OCI-LY7 (cell line): ENCODE measurements at regions not wholly inside any gene's neighbourhood (a gene's known extent, or its start where the extent isn't known, plus 50 kb on each side); places are given as distances from the start of the nearest gene placed in this dataset.

Experiments
- CTCF ChIP-seq: fragments of 200-600 bp; sonication (generic); conservative IDR thresholded peaks from 2 replicates; pipeline ENCODE4 v1.5.1; 2014; ENCODE audit warnings: mild to moderate bottlenecking, antibody characterized with exemption, low read length, moderate library complexity, mixed read lengths
- EZH2phosphoT487 ChIP-seq: fragments of 200-600 bp; sonication (generic); IDR thresholded peaks from 2 replicates; pipeline ENCODE4 v1.6.1; 2018; ENCODE audit warnings: low read depth, borderline replicate concordance, mild to moderate bottlenecking, mixed run types, antibody characterized with exemption, low read length, moderate library complexity, mixed read lengths

- no peak for TF ChIP-seq CTCF
- TF ChIP-seq EZH2phosphoT487, result no peak
These were observed 812.8 kb downstream of the TBC1D22A start for GRCh38 chr22:47575291-47575690.
